Activated CD8-positive, alpha-beta T cell treated with anti-CD3 and anti-CD28 coated beads for 36 hours (primary cell): ENCODE measurements at regions not wholly inside any gene's neighbourhood (a gene's known extent, or its start where the extent isn't known, plus 50 kb on each side); places are given as distances from the start of the nearest gene placed in this dataset.

Experiments
- ATAC-seq: fragments of 200-7000 bp; cut with Tn5 transposase; one replicate; pipeline ENCODE4 v1.10.0; 2021; ENCODE audit warnings: mild to moderate bottlenecking, moderate library complexity
- CTCF ChIA-PET: fragments of 350-600 bp; sonication (Branson Sonifier 250); formaldehyde crosslinking; loops from one replicate; lab custom pipeline; 2021; ENCODE audit warnings: antibody characterized with exemption; lab: Charles Lee
- POLR2A ChIA-PET: fragments of 350-600 bp; sonication (Branson Sonifier 250); formaldehyde crosslinking; loops from one replicate; lab custom pipeline; 2021; ENCODE audit warnings: antibody characterized with exemption; lab: Charles Lee
- DNase-seq: peaks from one replicate; pipeline ENCODE4 v3.0.0-alpha.2; 2020
- H3K27ac Mint-ChIP-seq: one replicate; pipeline ENCODE4 v1.8.0; 2021; ENCODE audit warnings: mild to moderate bottlenecking, mixed read lengths
- H3K27me3 Mint-ChIP-seq: one replicate; pipeline ENCODE4 v1.8.0; 2021; ENCODE audit warnings: mixed read lengths
- H3K36me3 Mint-ChIP-seq: one replicate; pipeline ENCODE4 v1.8.0; 2021; ENCODE audit warnings: low read depth, mixed read lengths
- H3K4me1 Mint-ChIP-seq: one replicate; pipeline ENCODE4 v1.8.0; 2021; ENCODE audit warnings: low read depth, mixed read lengths
- H3K4me3 Mint-ChIP-seq: one replicate; pipeline ENCODE4 v1.8.0; 2021; ENCODE audit warnings: mild to moderate bottlenecking, moderate library complexity, mixed read lengths
- H3K9me3 Mint-ChIP-seq: one replicate; pipeline ENCODE4 v1.8.0; 2021; ENCODE audit warnings: mixed read lengths
- intact Hi-C: fragments of 100-400 bp; cut with micrococcal nuclease; formaldehyde crosslinking; loops from one replicate; pipeline ENCODE4 v1.10.0; 2022
- TF ChIP-seq, protein P1 (sequence below): fragments of 200-600 bp; IDR thresholded peaks from one replicate; pipeline ENCODE4 v1.8.0; 2022; ENCODE audit warnings: antibody characterized with exemption, mild to moderate bottlenecking

DNA sequence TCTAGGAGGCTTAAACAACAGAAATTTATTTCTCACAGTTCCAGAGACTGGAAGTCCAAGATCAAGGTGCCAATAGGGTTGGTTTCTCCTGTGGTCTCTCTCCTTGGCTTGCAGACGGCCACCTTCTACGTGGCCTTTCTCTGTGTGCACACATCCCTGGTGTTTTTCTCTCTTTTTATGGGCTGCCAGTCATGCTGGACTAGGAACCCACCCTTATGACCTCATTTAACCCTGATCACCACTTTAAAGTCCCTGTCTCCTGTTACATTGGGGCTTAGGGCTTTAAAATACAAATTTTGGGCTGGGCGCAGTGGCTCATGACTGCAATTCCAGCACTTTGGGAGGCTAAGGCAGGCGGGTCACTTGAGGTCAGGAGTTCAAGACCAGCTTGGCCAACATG lies 157.1 kb downstream of the TLE1 start:
- Mint-ChIP-seq H3K36me3 (no peaks in the 10 kb centered on the region), H3K27ac (no peak overlapping the region), H3K27me3 (no peaks in the 10 kb centered on the region), H3K4me1 (no peaks in the 10 kb centered on the region), H3K4me3 (no peak overlapping the region), H3K9me3 (no peaks in the 10 kb centered on the region)
- ATAC-seq (no peak), DNase-seq (no peak)
- TF ChIP-seq, protein P1, sequence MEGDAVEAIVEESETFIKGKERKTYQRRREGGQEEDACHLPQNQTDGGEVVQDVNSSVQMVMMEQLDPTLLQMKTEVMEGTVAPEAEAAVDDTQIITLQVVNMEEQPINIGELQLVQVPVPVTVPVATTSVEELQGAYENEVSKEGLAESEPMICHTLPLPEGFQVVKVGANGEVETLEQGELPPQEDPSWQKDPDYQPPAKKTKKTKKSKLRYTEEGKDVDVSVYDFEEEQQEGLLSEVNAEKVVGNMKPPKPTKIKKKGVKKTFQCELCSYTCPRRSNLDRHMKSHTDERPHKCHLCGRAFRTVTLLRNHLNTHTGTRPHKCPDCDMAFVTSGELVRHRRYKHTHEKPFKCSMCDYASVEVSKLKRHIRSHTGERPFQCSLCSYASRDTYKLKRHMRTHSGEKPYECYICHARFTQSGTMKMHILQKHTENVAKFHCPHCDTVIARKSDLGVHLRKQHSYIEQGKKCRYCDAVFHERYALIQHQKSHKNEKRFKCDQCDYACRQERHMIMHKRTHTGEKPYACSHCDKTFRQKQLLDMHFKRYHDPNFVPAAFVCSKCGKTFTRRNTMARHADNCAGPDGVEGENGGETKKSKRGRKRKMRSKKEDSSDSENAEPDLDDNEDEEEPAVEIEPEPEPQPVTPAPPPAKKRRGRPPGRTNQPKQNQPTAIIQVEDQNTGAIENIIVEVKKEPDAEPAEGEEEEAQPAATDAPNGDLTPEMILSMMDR = no peak
- CTCF ChIA-PET = interaction anchor here (1.4 kb wide), 1 partner anchor 9 kb away, joined by 4 read pairs; no protein-coding TSS in a partner anchor
- intact Hi-C loops = no loop called here
- POLR2A ChIA-PET = no interaction called here

DNA sequence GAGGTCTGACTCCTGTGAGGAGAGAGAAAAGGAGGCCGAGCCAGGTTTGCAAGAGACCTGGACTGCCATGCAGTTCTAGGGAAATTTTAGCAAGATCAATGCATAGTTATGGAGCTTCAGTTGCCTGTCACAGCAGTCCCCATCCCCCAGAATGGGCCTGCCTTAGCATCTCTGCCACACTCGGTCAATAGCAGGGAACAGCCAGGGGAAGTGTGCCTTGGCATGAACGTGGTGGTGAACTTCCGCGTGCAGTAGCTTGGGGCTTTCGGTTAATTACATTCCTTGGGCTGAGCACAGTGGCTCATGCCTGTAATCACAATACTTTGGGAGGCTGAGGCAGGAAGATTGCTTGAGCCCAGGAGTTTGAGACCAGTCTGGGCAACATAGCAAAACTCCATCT lies 157.8 kb downstream of the TLE1 start:
- H3K9me3 Mint-ChIP-seq = no peaks in the 10 kb centered on the region
- H3K27me3 Mint-ChIP-seq = peaks cover 3% of the 10 kb centered on the region
- CTCF ChIA-PET = interaction anchor here (1.4 kb wide), 1 partner anchor 9 kb away, joined by 4 read pairs; no protein-coding TSS in a partner anchor
- DNase-seq = no peak
- no peak overlapping the region for H3K4me3 Mint-ChIP-seq
- intact Hi-C loops = no loop called here
- H3K27ac Mint-ChIP-seq = no peak overlapping the region
- TF ChIP-seq, protein P1 = no peak
- no peaks in the 10 kb centered on the region for H3K36me3 Mint-ChIP-seq
- no peak for ATAC-seq
- H3K4me1 Mint-ChIP-seq = no peaks in the 10 kb centered on the region
- POLR2A ChIA-PET = no interaction called here

- Mint-ChIP-seq H3K4me3 (no peak overlapping the region), H3K27ac (no peak overlapping the region), H3K27me3 (peaks cover 3% of the 10 kb centered on the region), H3K9me3 (no peaks in the 10 kb centered on the region), H3K4me1 (no peaks in the 10 kb centered on the region), H3K36me3 (no peaks in the 10 kb centered on the region)
- CTCF ChIA-PET = interaction anchor here (1.4 kb wide), 1 partner anchor 8 kb away, joined by 4 read pairs; no protein-coding TSS in a partner anchor
- TF ChIP-seq, protein P1 = no peak
- intact Hi-C loops = no loop called here
- ATAC-seq (no peak), DNase-seq (no peak)
- POLR2A ChIA-PET = no interaction called here
Observed at GRCh38 chr9:81530846-81531245, 158.5 kb downstream of the TLE1 start.

DNA sequence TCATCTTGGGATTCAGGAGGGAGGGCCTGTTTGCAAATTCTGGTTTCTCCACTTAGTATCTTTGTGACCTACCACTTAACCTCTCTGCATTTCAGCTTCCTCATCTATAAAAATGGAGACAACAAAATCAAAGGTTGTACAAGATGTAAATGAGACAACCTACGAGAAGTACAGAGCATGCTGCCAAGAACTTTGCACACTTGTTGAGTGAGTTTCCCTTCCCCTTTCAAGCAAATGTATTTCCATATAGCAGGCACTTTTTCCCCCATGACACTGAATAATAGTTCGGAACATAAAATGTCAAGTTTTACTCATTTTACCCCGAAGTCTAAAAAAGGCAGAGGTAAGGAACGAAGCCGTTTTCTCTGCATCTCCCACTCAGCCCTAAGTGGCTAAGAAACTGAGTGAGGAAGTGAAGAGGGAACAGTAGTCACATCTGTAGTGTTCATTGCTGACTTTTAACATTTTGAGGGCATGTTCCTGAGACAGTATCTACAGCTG lies 159.0 kb downstream of the TLE1 start:
- ATAC-seq (no peak), DNase-seq (no peak)
- intact Hi-C loops = no loop called here
- Mint-ChIP-seq H3K4me1 (no peaks in the 10 kb centered on the region), H3K9me3 (no peaks in the 10 kb centered on the region), H3K27ac (no peak overlapping the region), H3K36me3 (no peaks in the 10 kb centered on the region), H3K27me3 (peaks cover 3% of the 10 kb centered on the region), H3K4me3 (no peak overlapping the region)
- CTCF ChIA-PET = no interaction called here
- POLR2A ChIA-PET = no interaction called here
- TF ChIP-seq, protein P1 = no peak

DNA sequence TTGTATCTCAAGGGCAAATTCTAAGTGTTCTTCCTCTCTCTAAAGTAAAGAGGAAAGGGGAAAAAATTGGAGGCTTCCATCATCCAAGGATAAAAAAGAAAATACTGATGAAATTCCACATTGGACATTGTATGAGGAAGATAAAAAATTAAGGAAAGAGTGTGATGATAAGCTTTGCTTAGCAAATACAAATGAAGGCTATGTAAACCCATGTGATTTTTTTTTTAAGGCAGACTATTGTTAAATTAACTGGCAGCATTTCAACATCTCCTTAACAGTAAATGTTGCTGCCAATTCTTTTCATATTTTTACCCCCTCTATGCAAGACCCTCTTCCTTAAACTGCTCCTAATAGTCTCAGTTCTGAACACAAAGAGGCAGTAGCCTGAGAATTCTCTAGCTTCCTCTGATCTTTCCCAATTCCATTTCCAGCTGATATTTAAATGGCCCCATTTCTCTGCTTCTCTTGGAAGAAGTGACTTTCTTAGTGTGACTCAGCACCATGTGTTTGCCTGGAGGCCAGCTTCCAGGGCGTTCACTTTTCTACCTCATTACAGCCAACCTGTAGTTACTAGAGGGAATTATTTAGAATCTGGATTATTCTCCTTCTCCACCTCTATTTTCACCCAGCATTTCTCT lies 159.7 kb downstream of the TLE1 start:
- H3K9me3 Mint-ChIP-seq = no peaks in the 10 kb centered on the region
- no peak for ATAC-seq
- intact Hi-C loops = no loop called here

More for the DNA sequence above, 159.7 kb downstream of the TLE1 start:
- no peaks in the 10 kb centered on the region for H3K36me3 Mint-ChIP-seq
- DNase-seq = no peak
- no peak overlapping the region for H3K4me3 Mint-ChIP-seq
- H3K27me3 Mint-ChIP-seq = peaks cover 3% of the 10 kb centered on the region
- no peak overlapping the region for H3K27ac Mint-ChIP-seq
- TF ChIP-seq, protein P1 = no peak
- no peaks in the 10 kb centered on the region for H3K4me1 Mint-ChIP-seq
- CTCF ChIA-PET = no interaction called here
- POLR2A ChIA-PET = no interaction called here
